Lung microvascular endothelial cell (primary cell): ENCODE measurements at regions not wholly inside any gene's neighbourhood (a gene's known extent, or its start where the extent isn't known, plus 50 kb on each side); places are given as distances from the start of the nearest gene placed in this dataset.

ENCODE experiments used
- DNase-seq, 2 donors: peaks; one replicate each; pipeline versions ENCODE4 v3.0.0 to v3.0.0-alpha.2; 2010; ENCODE audit warnings: low read depth in 2 of 2

- DNase-seq: no peak
These were observed 97.6 kb downstream of the TM2D1 start for GRCh38 chr1:61627365-61627764.

DNA sequence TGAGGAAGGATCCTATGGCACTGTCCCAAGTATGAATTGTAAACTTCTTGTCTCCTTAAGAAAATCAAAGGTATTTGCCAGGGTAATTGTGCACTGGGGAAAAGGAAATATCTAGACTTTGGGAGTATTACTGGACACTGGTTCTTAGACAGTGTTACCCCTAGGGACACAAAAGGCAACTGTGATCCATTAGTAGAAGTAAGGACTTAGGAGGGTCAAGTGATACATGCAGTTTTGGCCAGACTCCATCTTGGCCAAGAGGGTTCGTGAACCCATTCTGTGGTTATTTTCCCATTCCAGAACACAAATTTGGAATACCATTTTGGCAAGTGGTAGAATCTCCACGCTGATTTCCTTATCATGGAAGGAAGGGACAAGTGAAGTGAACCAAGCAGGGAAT, 98.1 kb downstream of the TM2D1 start:
- no peak for DNase-seq

GRCh38 chr1:61623852-61624251, 101.1 kb downstream of the TM2D1 start:
- DNase-seq: no peak

DNA sequence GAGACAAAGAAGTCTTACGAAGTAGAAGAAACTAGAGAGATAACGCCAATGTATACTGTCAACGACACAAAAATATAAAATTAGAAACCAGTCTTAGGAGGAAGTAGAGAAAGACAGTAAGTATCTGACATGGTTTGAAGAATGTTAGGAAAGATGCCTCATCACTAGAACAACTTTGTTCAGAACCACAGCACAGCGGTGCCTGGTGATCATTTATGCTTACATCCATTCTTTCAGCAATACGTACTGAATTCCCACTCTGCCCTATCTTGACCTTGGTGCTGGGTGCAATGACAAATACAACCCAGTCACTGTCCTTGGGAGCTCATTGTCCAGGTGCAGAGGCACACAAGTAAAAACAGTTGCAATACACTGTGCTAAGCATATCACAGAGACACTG, 104.4 kb downstream of the TM2D1 start:
- no peak for DNase-seq

DNA sequence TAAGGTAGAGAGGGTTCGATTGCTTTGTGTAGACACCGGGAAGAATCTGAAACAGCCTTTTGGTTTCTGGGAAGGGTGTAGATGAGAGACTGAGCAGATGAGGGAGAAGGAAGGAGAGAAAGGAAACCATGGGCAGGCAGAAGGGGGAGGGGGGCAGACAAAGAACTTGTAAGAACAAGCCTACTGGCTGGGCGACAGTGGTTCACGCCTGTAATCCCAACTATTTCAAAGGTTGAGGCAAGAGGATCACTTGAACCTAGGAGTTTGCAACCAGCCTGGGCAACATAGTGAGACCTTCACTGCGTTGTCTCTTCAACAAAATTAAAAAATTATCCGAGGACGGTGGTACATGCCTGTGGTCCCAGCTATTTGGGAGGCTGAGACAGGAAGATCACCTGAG, 106.2 kb downstream of the TM2D1 start:
- no peak for DNase-seq

GRCh38 chr1:61618193-61618592, 106.7 kb downstream of the TM2D1 start:
- DNase-seq: no peak

GRCh38 chr1:61616830-61617229, 108.1 kb downstream of the TM2D1 start:
- DNase-seq: no peak

GRCh38 chr1:61612602-61613001, 112.3 kb downstream of the TM2D1 start:
- DNase-seq: peak in 1 of 2 donors; percentile 6

- DNase-seq: no peak
These were observed 115.9 kb downstream of the TM2D1 start for GRCh38 chr1:61609040-61609439.

- no peak for DNase-seq
These were observed 117.5 kb downstream of the TM2D1 start for GRCh38 chr1:61607448-61607847.

DNA sequence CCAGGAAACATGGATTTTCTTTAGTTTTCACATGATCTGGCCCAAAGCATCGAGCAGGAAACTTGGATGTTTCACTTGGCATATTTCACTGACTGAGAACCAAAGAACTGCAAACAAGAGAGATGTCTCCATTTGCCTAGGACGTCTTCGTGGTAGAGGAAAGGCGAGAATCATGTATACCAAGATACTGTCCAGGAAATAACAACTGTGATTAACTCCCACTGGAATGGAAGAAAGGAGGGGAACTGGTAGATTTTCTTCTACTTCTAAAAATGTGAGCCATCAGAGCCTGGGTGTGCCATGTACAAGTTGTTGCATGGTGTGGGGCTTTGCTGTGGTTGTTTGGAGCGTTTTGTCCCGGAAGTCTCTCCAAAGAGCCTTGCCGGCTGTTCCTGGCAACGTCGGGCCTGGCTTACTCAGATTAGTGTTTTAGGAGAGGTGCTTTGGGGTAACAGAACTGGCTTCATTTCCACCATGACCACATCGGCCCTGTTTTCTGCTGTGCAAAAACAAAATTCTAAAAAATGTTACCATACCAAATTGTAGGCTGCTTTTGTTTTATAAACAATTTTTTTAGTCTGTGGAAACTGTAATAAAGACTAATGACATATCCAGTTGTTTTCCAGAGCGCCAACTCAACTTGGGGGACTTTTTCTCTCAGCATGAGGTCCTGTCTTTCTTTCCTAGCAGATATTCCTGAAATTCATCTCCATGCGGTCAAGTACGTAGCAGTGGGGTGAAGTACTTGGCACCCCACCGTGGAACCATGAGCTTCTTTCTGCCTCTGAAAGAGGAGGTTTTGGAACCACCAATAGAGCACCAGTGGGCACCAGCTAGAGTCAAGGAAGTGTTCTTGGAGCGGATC, 118.3 kb downstream of the TM2D1 start:
- DNase-seq: peak; percentile 62 to 65

GRCh38 chr1:61605607-61606321, 119.2 kb downstream of the TM2D1 start:
- DNase-seq: peak; percentile 31 to 64

DNA sequence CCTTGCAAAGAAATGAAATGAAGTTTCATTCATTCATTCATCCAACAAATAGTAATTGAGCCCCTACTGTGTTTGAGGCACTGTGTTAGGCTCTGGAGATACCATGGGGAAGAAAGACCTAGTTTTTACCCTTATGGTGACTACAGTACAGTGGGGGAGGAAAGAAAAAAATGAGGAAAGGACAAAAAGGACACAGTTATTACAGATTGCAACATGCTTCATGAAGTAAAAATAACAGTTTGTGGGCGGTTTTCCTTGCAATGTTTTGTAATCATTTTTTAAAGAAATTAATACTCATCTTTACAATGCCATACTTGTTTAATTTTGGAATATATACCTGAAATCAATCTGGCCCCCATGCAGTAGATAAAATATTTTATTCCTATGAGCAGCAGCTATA, 120.3 kb downstream of the TM2D1 start:
- DNase-seq: no peak

DNA sequence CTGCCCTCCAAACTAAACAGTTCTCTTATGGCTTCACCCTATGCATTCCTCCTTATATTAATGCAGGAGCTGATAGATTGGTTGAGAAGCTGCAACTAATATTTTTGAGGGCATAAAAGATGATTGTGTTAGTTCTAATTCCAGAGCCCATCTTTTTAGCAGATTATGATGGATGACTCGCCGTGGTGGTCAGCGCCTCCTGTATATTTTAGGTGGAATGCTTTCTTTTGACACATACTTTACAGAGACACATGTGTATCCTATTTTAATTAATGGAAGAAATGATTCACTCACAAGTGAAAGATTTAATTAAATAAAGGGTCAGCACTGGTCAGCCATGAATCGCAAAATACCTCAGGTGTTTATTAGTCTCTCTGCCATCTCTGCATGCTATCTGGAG, 120.7 kb downstream of the TM2D1 start:
- DNase-seq: no peak

DNA sequence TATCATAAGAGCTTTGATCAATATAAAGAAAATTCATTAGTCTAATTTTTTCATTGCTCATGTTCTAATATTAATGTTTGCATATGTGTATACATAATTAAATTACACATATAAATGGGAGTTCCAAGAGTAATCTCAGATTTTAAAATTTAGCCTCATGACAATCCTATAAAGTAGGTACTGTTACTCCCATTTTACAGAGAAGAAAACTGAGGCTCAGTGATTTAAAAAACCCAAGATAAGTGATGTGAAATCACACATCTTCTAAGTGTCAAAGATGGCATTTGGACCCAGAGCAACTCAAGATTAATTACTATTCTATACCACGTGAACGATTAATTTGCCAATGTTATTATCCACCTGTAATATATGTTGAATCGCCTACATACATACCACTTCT, 122.3 kb downstream of the TM2D1 start:
- DNase-seq: no peak

GRCh38 chr1:61597601-61598000, 127.3 kb downstream of the TM2D1 start:
- no peak for DNase-seq

- no peak for DNase-seq
These were observed 131.6 kb downstream of the TM2D1 start for GRCh38 chr1:61593331-61593730.

GRCh38 chr1:61591351-61591750, 133.6 kb downstream of the TM2D1 start:
- DNase-seq: no peak

DNA sequence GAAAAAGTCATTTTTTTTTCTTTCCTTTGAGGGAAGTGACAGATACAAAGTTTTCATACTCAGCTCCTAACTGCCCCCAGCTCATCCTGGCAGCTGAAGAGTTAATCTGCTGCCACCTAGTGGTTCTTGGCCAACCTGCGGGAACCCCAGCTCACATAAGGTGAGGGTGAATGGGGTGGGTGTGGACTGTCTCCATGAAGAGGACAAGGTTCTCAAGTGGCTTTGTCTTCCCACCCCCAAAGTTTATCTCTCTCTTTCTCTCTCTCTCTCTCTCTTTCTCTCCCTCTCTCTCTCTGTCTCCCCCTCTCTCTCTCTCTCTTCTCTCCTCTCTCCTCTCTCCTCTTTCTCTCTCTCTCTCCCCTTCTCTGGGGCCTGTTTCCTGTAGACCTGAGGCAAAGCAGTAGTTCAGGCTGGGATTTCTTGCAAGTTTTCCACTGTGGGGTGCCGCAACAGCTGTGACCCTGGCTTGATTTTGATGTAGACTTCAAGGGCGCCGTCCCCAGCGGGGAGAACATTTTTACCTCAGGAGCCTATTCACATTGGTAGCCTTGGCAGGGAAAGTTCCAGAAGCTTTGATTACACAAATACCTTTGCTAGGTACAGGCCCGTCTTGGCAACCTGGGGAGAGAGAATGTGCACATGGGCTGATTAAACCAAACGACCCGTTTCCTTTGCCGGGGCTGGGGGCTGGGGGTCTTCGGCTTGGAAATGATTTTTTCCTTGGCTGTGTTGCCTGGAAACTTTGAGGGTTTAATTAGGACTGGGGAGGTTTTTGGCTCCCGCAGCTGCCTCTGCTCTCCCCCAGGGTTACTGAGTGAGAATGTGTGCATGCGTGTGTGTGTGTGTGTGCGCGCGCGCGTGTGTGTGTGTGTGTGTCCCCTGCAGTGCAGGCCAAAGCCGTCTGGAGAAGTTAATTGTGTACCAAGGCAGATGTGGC, 135.9 kb downstream of the TM2D1 start:
- DNase-seq: peak; percentile 68 to 78

- no peak for DNase-seq
These were observed 139.2 kb downstream of the TM2D1 start for GRCh38 chr1:61585714-61586113.

GRCh38 chr1:61583703-61584102, 141.2 kb downstream of the TM2D1 start:
- no peak for DNase-seq

DNA sequence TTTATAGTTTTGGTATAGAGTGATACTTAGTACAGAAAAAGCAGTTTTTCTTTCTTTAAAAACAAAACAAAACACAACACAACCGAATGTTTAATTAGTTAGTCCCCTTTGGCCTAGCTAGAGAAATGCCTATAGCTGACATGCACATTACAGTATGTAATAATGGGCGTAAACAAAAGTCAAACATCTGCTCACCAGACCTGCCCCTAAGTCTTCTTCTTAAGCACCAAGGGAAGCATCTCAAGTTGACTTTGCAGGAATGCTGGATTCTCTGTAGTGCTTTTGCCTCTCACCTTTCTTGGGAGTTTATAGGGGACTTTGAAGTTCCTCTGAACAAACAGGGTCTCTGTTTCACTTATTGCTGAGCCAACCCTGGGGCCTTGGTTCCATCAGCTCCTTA, 143.7 kb downstream of the TM2D1 start:
- DNase-seq: no peak
